H4 (cell line): ENCODE measurements at regions not wholly inside any gene's neighbourhood (a gene's known extent, or its start where the extent isn't known, plus 50 kb on each side); places are given as distances from the start of the nearest gene placed in this dataset.

Experiments
- DNase-seq: peaks from one replicate; pipeline ENCODE4 v3.0.0-alpha.2; 2015; ENCODE audit warnings: low spot score

GRCh38 chr17:77364941-77365583 is 224.3 kb downstream of the SEC14L1 start:
- no peak for DNase-seq

DNA sequence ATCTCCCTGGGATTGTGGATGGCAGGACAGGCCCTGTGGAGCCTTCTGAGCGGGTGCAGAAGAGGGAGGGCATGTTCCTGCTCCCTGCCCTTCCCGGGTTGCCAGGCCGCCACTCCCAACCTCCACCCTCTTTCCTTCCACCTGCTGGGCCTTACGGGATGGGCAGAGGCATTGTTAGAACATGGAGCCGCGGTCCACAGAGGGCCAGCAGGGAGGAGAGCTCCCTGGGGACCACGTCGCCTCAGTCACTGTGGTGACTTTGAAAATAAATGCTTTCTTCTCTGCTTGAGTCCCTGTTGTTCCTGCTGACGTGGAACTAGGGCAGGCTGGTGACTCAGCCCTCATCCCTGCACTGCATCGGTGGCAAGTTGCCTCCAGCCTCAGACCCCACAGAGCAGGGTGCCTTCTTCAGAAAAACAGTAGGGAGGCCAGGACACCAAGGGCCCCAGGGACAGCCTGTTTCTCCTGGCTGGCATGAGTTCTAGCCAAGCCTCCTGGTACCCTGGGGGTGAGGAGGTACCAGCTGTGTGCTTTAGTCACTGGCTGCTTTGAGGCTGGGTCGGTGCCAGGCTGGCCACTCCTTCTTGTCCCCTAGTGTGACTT is 224.9 kb downstream of the SEC14L1 start:
- DNase-seq, result peak; percentile 96

- peak; percentile 53 for DNase-seq
Measured at GRCh38 chr17:77366206-77366557, 225.4 kb downstream of the SEC14L1 start.

GRCh38 chr17:77366558-77367245 is 225.9 kb downstream of the SEC14L1 start:
- peak; percentile 80 for DNase-seq

DNA sequence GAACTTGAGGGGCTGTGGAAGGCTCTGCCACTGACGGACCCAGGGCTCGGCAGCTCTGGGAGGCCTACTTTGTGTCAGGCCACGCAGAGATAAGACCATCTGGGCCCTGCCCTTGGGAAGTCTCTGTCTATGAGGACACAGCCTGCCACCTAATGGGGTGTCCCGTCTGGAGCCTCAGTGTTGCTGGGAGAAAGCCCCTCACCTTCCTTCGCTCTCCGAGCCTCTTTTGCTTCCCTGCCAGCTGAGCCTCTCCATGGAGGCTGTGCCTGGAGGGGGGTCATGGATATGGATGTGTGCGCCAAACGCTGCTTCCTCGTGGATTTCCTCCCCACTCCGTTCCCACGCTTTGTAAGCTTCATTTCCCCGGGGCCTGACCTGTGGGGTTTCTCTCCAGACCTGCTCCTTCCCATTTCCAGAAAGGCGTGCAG is 228.8 kb downstream of the SEC14L1 start:
- no peak for DNase-seq

DNA sequence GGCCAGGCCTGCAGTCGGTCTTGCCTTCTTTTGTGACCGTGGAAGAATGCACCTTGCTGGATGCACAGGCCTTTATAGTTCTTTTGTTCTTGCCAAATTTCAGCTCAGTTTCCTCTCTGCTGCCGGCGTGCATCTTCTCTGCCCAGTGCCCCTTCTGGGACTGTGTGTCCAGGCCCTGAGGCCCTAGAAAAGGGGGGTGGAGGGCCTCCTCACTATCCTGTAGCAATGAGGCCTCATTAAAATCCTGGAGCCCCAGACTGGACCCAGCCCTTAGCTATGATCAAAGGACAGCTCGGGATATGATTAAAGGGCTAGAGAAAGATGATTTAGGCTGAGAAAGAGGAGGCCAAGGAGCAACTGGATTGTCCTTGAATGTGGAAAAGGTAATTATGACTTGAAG is 229.8 kb downstream of the SEC14L1 start:
- no peak for DNase-seq

DNA sequence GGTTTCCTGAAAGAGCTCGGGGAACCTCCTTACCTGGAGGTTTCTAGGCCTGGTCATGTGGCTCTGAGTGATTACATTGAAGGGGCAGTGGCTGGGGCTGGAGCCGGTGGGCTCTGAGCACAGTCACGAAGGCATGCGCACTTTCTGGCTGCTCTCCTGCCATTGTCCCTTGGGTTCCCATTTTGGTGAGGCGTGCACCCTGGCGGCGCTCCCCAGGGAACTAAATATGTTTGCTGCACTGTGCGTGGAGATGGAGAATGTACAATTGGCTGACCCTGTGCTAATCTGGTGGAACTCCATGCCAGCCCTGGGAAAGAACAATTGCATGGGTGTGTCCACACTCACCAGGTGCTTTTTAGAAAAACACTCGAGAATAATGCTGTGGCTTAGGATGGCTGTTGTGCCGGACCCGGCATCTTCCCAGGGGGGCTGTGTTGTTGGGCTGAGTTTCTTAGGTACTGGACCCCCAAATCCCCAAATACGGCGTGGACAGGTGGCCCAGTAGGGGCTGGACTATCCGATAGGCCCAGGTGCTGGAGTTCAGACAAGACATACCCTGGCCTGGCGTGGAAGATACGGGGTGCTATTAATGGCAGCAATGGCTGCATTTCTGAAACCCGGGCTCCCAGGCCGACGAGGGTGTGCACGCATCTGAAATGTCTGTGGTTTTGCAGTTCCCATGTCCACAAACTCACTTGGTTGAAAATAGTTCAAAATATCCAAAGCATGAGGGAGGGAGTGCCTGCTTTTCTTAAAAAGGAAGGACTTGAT is 230.5 kb downstream of the SEC14L1 start:
- no peak for DNase-seq

- no peak for DNase-seq
Measured at GRCh38 chr17:77371888-77372443, 231.2 kb downstream of the SEC14L1 start.

GRCh38 chr17:77372444-77373298 is 231.9 kb downstream of the SEC14L1 start:
- DNase-seq, result peak; percentile 81

DNA sequence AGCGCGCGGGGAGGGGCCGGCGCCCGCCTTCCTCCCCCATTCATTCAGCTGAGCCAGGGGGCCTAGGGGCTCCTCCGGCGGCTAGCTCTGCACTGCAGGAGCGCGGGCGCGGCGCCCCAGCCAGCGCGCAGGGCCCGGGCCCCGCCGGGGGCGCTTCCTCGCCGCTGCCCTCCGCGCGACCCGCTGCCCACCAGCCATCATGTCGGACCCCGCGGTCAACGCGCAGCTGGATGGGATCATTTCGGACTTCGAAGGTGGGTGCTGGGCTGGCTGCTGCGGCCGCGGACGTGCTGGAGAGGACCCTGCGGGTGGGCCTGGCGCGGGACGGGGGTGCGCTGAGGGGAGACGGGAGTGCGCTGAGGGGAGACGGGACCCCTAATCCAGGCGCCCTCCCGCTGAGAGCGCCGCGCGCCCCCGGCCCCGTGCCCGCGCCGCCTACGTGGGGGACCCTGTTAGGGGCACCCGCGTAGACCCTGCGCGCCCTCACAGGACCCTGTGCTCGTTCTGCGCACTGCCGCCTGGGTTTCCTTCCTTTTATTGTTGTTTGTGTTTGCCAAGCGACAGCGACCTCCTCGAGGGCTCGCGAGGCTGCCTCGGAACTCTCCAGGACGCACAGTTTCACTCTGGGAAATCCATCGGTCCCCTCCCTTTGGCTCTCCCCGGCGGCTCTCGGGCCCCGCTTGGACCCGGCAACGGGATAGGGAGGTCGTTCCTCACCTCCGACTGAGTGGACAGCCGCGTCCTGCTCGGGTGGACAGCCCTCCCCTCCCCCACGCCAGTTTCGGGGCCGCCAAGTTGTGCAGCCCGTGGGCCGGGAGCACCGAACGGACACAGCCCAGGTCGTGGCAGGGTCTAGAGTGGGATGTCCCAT is 232.8 kb downstream of the SEC14L1 start:
- no peak for DNase-seq

DNA sequence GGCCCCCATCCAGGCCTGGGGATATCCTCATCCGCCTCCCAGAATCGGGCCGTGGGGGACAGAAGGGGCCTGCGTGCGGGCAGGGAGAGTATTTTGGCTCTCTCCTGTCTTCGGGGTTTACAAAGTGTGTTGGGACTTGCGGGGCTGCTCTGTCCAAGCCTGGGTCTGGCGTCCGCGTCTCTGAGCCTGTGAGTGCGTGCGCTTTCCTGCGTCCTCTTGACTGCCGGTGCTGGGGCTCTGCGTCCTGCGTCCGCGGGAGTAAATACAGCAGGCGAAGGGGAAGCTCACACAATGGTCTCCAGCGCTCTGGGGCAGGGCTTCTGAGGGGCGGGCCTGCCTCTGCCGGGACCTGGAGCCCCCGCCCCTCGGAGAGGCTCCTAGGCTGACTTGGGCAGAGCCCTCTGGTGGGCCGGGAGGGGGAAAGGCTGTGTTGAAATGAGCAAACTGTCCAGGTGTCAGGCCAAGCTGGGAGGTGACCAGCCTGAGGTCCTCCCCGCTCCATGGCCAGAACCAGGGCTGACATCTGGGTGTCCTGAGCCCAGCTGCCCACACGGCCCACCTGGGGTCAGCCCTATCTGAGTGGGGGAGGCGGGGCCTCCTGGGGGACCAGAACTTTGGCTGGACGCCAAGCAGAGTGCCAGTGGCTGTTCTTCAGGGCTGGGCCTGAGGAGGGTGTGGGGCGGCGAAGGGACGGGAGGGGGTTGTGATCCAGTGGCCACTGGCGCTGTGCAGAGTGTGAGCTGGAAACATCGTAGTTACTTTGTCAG is 233.6 kb downstream of the SEC14L1 start:
- no peak for DNase-seq

GRCh38 chr17:77375108-77375916 is 234.5 kb downstream of the SEC14L1 start:
- no peak for DNase-seq

GRCh38 chr17:77375917-77376651 is 235.3 kb downstream of the SEC14L1 start:
- DNase-seq, result no peak

- no peak for DNase-seq
Measured at GRCh38 chr17:77376795-77377709, 236.3 kb downstream of the SEC14L1 start.

GRCh38 chr17:77377710-77378235 is 237.0 kb downstream of the SEC14L1 start:
- DNase-seq, result no peak

- no peak for DNase-seq
Measured at GRCh38 chr17:77378318-77379064, 237.7 kb downstream of the SEC14L1 start.
